ENCODE measurements at regions not wholly inside any gene's neighbourhood (a gene's known extent, or its start where the extent isn't known, plus 50 kb on each side); places are given as distances from the start of the nearest gene placed in this dataset.
A peak's percentile ranks its signal among the peaks of the same experiment; 100 is the strongest.

GRCh38 chr4:60128888-60129287 lies 1071.2 kb upstream of the ADGRL3 start:
- in situ Hi-C loops (cut with HindIII; ENCODE audit: low pct_ligation_motif_present, low pct_unique_long_range_greater_than_20kb, low sequenced_read_pairs), result no loop called here
- no peak for DNase-seq

- DNase-seq, result no peak
- in situ Hi-C loops (cut with HindIII; ENCODE audit: low pct_ligation_motif_present, low pct_unique_long_range_greater_than_20kb, low sequenced_read_pairs), result no loop called here
These were observed 1070.4 kb upstream of the ADGRL3 start for GRCh38 chr4:60129740-60130139.

- DNase-seq, result no peak
These were observed 1066.8 kb upstream of the ADGRL3 start for GRCh38 chr4:60133375-60133774.

GRCh38 chr4:60134099-60134498 lies 1066.0 kb upstream of the ADGRL3 start:
- DNase-seq, result no peak
- in situ Hi-C loops (cut with HindIII; ENCODE audit: low pct_ligation_motif_present, low pct_unique_long_range_greater_than_20kb, low sequenced_read_pairs), result no loop called here

More at GRCh38 chr4:60133375-60133774, 1066.8 kb upstream of the ADGRL3 start:
- in situ Hi-C loops (cut with HindIII; ENCODE audit: low pct_ligation_motif_present, low pct_unique_long_range_greater_than_20kb, low sequenced_read_pairs), result no loop called here

GRCh38 chr4:60155088-60155487 lies 1045.0 kb upstream of the ADGRL3 start:
- no peak for DNase-seq
- in situ Hi-C loops (cut with HindIII; ENCODE audit: low pct_ligation_motif_present, low pct_unique_long_range_greater_than_20kb, low sequenced_read_pairs), result no loop called here

- no peak for DNase-seq
- in situ Hi-C loops (cut with HindIII; ENCODE audit: low pct_ligation_motif_present, low pct_unique_long_range_greater_than_20kb, low sequenced_read_pairs), result no loop called here
These were observed 1027.0 kb upstream of the ADGRL3 start for GRCh38 chr4:60173103-60173502.

GRCh38 chr4:60173718-60174117 lies 1026.4 kb upstream of the ADGRL3 start:
- DNase-seq, result no peak
- in situ Hi-C loops (cut with HindIII; ENCODE audit: low pct_ligation_motif_present, low pct_unique_long_range_greater_than_20kb, low sequenced_read_pairs), result no loop called here

- in situ Hi-C loops (cut with HindIII; ENCODE audit: low pct_ligation_motif_present, low pct_unique_long_range_greater_than_20kb, low sequenced_read_pairs), result no loop called here
- no peak for DNase-seq
These were observed 1024.9 kb upstream of the ADGRL3 start for GRCh38 chr4:60175241-60175640.

GRCh38 chr4:60187428-60187827 lies 1012.7 kb upstream of the ADGRL3 start:
- DNase-seq, result no peak
- in situ Hi-C loops (cut with HindIII; ENCODE audit: low pct_ligation_motif_present, low pct_unique_long_range_greater_than_20kb, low sequenced_read_pairs), result no loop called here

- in situ Hi-C loops (cut with HindIII; ENCODE audit: low pct_ligation_motif_present, low pct_unique_long_range_greater_than_20kb, low sequenced_read_pairs), result no loop called here
- no peak for DNase-seq
These were observed 1010.8 kb upstream of the ADGRL3 start for GRCh38 chr4:60189286-60189685.

- DNase-seq, result no peak
- in situ Hi-C loops (cut with HindIII; ENCODE audit: low pct_ligation_motif_present, low pct_unique_long_range_greater_than_20kb, low sequenced_read_pairs), result no loop called here
These were observed 1005.9 kb upstream of the ADGRL3 start for GRCh38 chr4:60194214-60194613.

- in situ Hi-C loops (cut with HindIII; ENCODE audit: low pct_ligation_motif_present, low pct_unique_long_range_greater_than_20kb, low sequenced_read_pairs), result no loop called here
These were observed 1004.9 kb upstream of the ADGRL3 start for GRCh38 chr4:60195256-60195655.

GRCh38 chr4:60201052-60201673 lies 999.0 kb upstream of the ADGRL3 start:
- in situ Hi-C loops (cut with HindIII; ENCODE audit: low pct_ligation_motif_present, low pct_unique_long_range_greater_than_20kb, low sequenced_read_pairs), result no loop called here
- peak; percentile 47 for DNase-seq

More at GRCh38 chr4:60195256-60195655, 1004.9 kb upstream of the ADGRL3 start:
- DNase-seq, result no peak

GRCh38 chr4:60209588-60209987 lies 990.5 kb upstream of the ADGRL3 start:
- in situ Hi-C loops (cut with HindIII; ENCODE audit: low pct_ligation_motif_present, low pct_unique_long_range_greater_than_20kb, low sequenced_read_pairs), result no loop called here
- no peak for DNase-seq

- no peak for DNase-seq
- in situ Hi-C loops (cut with HindIII; ENCODE audit: low pct_ligation_motif_present, low pct_unique_long_range_greater_than_20kb, low sequenced_read_pairs), result no loop called here
These were observed 984.2 kb upstream of the ADGRL3 start for GRCh38 chr4:60215906-60216305.

GRCh38 chr4:60216752-60217151 lies 983.4 kb upstream of the ADGRL3 start:
- in situ Hi-C loops (cut with HindIII; ENCODE audit: low pct_ligation_motif_present, low pct_unique_long_range_greater_than_20kb, low sequenced_read_pairs), result no loop called here
- DNase-seq, result no peak

- in situ Hi-C loops (cut with HindIII; ENCODE audit: low pct_ligation_motif_present, low pct_unique_long_range_greater_than_20kb, low sequenced_read_pairs), result no loop called here
- DNase-seq, result no peak
These were observed 978.3 kb upstream of the ADGRL3 start for GRCh38 chr4:60221866-60222265.

- DNase-seq, result no peak
- in situ Hi-C loops (cut with HindIII; ENCODE audit: low pct_ligation_motif_present, low pct_unique_long_range_greater_than_20kb, low sequenced_read_pairs), result no loop called here
These were observed 976.8 kb upstream of the ADGRL3 start for GRCh38 chr4:60223208-60223923.

GRCh38 chr4:60241866-60242265 lies 958.3 kb upstream of the ADGRL3 start:
- in situ Hi-C loops (cut with HindIII; ENCODE audit: low pct_ligation_motif_present, low pct_unique_long_range_greater_than_20kb, low sequenced_read_pairs), result no loop called here
- no peak for DNase-seq

- in situ Hi-C loops (cut with HindIII; ENCODE audit: low pct_ligation_motif_present, low pct_unique_long_range_greater_than_20kb, low sequenced_read_pairs), result no loop called here
- DNase-seq, result no peak
These were observed 950.3 kb upstream of the ADGRL3 start for GRCh38 chr4:60249784-60250183.

Data from ACHN (cell line).